ENCODE measurements at regions not wholly inside any gene's neighbourhood (a gene's known extent, or its start where the extent isn't known, plus 50 kb on each side); places are given as distances from the start of the nearest gene placed in this dataset.

DNA sequence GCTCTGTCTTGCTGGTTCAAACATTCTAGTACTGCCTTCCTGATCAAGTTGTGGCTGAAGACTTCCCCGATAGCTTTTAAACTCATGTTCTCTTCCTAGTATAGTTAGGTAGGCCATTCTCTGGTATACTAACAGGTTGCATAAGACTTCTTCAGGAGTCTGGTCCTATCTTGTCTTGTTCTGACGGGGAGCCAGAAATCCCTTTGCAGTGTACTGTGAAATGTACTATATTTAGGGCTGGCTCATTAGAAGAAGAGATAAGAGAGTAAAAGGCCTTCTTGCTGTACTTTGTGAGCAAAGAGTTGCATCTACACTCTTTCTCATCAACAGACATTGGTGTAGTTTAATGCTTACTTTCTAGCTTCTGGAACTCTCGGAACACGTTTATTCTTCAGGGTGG is 331.9 kb downstream of the NUP35 start:
- TF ChIP-seq, protein P1, sequence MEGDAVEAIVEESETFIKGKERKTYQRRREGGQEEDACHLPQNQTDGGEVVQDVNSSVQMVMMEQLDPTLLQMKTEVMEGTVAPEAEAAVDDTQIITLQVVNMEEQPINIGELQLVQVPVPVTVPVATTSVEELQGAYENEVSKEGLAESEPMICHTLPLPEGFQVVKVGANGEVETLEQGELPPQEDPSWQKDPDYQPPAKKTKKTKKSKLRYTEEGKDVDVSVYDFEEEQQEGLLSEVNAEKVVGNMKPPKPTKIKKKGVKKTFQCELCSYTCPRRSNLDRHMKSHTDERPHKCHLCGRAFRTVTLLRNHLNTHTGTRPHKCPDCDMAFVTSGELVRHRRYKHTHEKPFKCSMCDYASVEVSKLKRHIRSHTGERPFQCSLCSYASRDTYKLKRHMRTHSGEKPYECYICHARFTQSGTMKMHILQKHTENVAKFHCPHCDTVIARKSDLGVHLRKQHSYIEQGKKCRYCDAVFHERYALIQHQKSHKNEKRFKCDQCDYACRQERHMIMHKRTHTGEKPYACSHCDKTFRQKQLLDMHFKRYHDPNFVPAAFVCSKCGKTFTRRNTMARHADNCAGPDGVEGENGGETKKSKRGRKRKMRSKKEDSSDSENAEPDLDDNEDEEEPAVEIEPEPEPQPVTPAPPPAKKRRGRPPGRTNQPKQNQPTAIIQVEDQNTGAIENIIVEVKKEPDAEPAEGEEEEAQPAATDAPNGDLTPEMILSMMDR (IDR thresholded peaks at IDR 0.05; ENCODE audit: low read length), result no peak
- TF ChIP-seq EZH2 (IDR thresholded peaks at IDR 0.05; ENCODE audit: borderline replicate concordance, low read length), result no peak

Measured in OCI-LY1 (cell line).